Lung (tissue), 11 donors: ENCODE measurements at regions not wholly inside any gene's neighbourhood (a gene's known extent, or its start where the extent isn't known, plus 50 kb on each side); places are given as distances from the start of the nearest gene placed in this dataset.

Experiments used
- ATAC-seq: fragments of 200-7000 bp; cut with Tn5 transposase; one replicate; pipeline ENCODE4 v1.9.1; 2020; ENCODE audit warnings: moderate number of reproducible peaks; ENCODE audit not compliant: insufficient read depth, low FRiP score
- DNase-seq, 3 donors: peaks; one replicate each; pipeline ENCODE4 v3.0.0-alpha.2; 2013 to 2017
- H3K27ac ChIP-seq, 2 donors: one replicate each; pipeline ENCODE4 v1.5.1; 2013; ENCODE audit warnings: mild to moderate bottlenecking in 2 of 2, moderate library complexity in 2 of 2, control low read depth in 1 of 2, inconsistent platforms in 1 of 2, low read depth in 1 of 2, low read length in 1 of 2
- H3K27me3 ChIP-seq, 3 donors: one replicate each; pipeline ENCODE4 v1.5.1; 2013; ENCODE audit warnings: low read length in 2 of 3; ENCODE audit not compliant: control insufficient read depth in 3 of 3, insufficient read depth in 3 of 3
- H3K36me3 ChIP-seq, 4 donors: one replicate each; pipeline ENCODE4 v1.5.1; 2013; ENCODE audit warnings: low read length in 4 of 4, mild to moderate bottlenecking in 1 of 4, moderate library complexity in 1 of 4; ENCODE audit not compliant: control insufficient read depth in 4 of 4, insufficient read depth in 4 of 4
- H3K4me1 ChIP-seq, 5 donors: one replicate each; pipeline ENCODE4 v1.5.1; 2013; ENCODE audit warnings: low read length in 5 of 5, mild to moderate bottlenecking in 2 of 5, moderate library complexity in 1 of 5; ENCODE audit not compliant: control insufficient read depth in 5 of 5, insufficient read depth in 5 of 5
- H3K4me3 ChIP-seq: one replicate; pipeline ENCODE4 v1.5.1; 2013; ENCODE audit warnings: mild to moderate bottlenecking, control low read depth, moderate library complexity
- H3K9ac ChIP-seq, 2 donors: one replicate each; pipeline ENCODE4 v1.5.1; 2013; ENCODE audit warnings: low read length in 2 of 2, control low read depth in 1 of 2; ENCODE audit not compliant: insufficient read depth in 1 of 2
- H3K9me3 ChIP-seq, 4 donors: one replicate each; pipeline ENCODE4 v1.5.1; 2013; ENCODE audit warnings: low read length in 3 of 4, mild to moderate bottlenecking in 1 of 4, moderate library complexity in 1 of 4; ENCODE audit not compliant: control insufficient read depth in 4 of 4, insufficient read depth in 3 of 4
- WGBS, 2 donors: extraction: QIAGEN DNeasy Blood & Tissue Kit; methylation state at CpG; one replicate each; pipeline ENCODE4 v1.1.7; 2013; 5-methylcytosine and 5-hydroxymethylcytosine counted together
- TF ChIP-seq, protein P1 (sequence below): IDR thresholded peaks from 2 replicates; pipeline ENCODE4 v1.5.1; 2012; ENCODE audit warnings: mild to moderate bottlenecking; ENCODE audit errors: control extremely low read depth, extremely low read depth
- donor health status: control.
- donor health status: control.
- donor health status: Bipolar disorder and iron deficiency.
- donor health status: healthy.
- donor health status: DM: yes; HTN: yes; CAD: no.

GRCh38 chr15:98382139-98382538 is 266.2 kb upstream of the IGF1R start:
- Histone ChIP-seq H3K9me3 (peaks cover 0 to 3% (median 1%) of the 10 kb centered on the region in 4 donors), H3K9ac (no peak overlapping the region), H3K27me3 (peaks cover 0 to 3% (median 0%) of the 10 kb centered on the region in 3 donors), H3K36me3 (no peaks in the 10 kb centered on the region), H3K27ac (no peak overlapping the region), H3K4me3 (no peak overlapping the region), H3K4me1 (no peaks in the 10 kb centered on the region)
- TF ChIP-seq, protein P1, sequence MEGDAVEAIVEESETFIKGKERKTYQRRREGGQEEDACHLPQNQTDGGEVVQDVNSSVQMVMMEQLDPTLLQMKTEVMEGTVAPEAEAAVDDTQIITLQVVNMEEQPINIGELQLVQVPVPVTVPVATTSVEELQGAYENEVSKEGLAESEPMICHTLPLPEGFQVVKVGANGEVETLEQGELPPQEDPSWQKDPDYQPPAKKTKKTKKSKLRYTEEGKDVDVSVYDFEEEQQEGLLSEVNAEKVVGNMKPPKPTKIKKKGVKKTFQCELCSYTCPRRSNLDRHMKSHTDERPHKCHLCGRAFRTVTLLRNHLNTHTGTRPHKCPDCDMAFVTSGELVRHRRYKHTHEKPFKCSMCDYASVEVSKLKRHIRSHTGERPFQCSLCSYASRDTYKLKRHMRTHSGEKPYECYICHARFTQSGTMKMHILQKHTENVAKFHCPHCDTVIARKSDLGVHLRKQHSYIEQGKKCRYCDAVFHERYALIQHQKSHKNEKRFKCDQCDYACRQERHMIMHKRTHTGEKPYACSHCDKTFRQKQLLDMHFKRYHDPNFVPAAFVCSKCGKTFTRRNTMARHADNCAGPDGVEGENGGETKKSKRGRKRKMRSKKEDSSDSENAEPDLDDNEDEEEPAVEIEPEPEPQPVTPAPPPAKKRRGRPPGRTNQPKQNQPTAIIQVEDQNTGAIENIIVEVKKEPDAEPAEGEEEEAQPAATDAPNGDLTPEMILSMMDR = no peak
- ATAC-seq (no peak), DNase-seq (no peak)
- 59 to 61% methylated on average over 6 of the region's 6 CpGs for WGBS, 2 donors

DNA sequence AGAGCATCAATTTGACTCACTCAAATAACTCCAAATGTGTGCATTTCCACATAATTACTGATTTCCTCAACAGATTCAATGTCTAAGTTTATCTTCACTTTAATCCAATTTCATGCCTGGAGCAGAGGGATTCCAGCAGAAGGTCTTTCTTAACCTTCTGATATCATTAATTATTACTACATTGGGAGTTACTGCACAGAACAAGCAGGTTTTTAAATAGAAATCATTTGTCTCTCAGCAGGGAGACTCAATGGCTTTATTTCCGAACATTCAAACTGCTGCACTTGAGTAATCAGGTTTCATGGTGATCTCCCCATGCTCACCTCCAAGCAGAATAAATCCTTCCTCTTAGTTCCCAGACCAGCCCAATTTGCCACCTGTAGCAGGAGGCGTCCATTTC is 264.8 kb upstream of the IGF1R start:
- 81 to 86% methylated on average over 2 of the region's 2 CpGs for WGBS, 2 donors
- Histone ChIP-seq H3K4me3 (no peak overlapping the region), H3K27me3 (peaks cover 0 to 3% (median 0%) of the 10 kb centered on the region in 3 donors), H3K4me1 (no peaks in the 10 kb centered on the region), H3K9ac (no peak overlapping the region), H3K36me3 (no peaks in the 10 kb centered on the region), H3K9me3 (peaks cover 0 to 3% (median 1%) of the 10 kb centered on the region in 4 donors), H3K27ac (no peak overlapping the region)
- TF ChIP-seq, protein P1 = no peak
- DNase-seq (no peak), ATAC-seq (no peak)

DNA sequence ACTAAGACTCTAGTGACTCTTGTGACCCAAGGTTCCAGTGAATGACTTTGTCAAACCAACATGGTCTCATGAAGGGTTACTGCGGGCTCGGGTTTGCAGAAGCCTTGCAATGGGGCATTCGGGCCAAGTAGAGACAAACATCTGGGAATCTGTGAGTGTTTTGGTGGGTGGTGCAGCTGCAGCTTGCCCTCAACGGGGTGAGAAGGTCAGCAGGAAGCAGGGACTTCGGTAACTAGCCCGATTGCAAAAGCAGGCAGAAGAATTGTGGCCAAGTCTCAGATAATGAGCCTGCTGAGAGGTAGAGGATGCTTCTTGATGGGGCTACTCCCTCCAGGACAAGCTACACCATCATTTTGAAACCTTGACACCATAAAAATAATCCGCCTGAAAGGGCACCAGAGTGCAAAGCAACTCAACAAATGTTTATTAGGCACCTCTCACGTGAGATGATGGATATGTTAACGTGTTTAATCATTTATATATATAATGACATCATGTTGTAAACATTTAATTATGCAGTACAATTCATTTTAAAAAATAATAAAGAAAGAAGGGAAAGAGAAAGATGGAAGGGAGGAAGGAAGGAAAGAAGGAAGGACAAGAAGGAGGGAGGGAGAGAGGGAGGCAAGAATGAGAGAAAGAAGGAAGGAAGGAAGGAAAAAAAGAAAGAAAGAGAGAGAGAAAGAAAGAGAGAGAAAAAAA is 263.9 kb upstream of the IGF1R start:
- Histone ChIP-seq H3K9ac (no peak overlapping the region), H3K4me1 (no peaks in the 10 kb centered on the region), H3K27ac (no peak overlapping the region), H3K36me3 (no peaks in the 10 kb centered on the region), H3K4me3 (no peak overlapping the region), H3K9me3 (peaks cover 0 to 2% (median 0%) of the 10 kb centered on the region in 4 donors), H3K27me3 (peaks cover 0 to 3% (median 0%) of the 10 kb centered on the region in 3 donors)
- 53% methylated on average over 9 of the region's 9 CpGs for WGBS, 2 donors
- DNase-seq = no peak
- no peak for ATAC-seq
- TF ChIP-seq, protein P1 = no peak
